ENCODE measurements at regions not wholly inside any gene's neighbourhood (a gene's known extent, or its start where the extent isn't known, plus 50 kb on each side); places are given as distances from the start of the nearest gene placed in this dataset.
"Not testable (repeated sequence)": the region's sequence is repeated elsewhere in the genome, so short reads cannot be mapped to it uniquely, and the experiment has no call there.

GRCh38 chr2:224173210-224173609, 134.1 kb upstream of the SERPINE2 start:
- no peak for DNase-seq

- no peak for DNase-seq
Measured at GRCh38 chr2:224171226-224171625, 132.1 kb upstream of the SERPINE2 start.

GRCh38 chr2:224169847-224170246, 130.8 kb upstream of the SERPINE2 start:
- no peak for DNase-seq

GRCh38 chr2:224167781-224168180, 128.7 kb upstream of the SERPINE2 start:
- not testable (repeated sequence) for DNase-seq

- no peak for DNase-seq
Measured at GRCh38 chr2:224166654-224167053, 127.6 kb upstream of the SERPINE2 start.

- no peak for DNase-seq
Measured at GRCh38 chr2:224165901-224166319, 126.8 kb upstream of the SERPINE2 start.

- no peak for DNase-seq
Measured at GRCh38 chr2:224163566-224164307, 124.7 kb upstream of the SERPINE2 start.

- DNase-seq, result no peak
Measured at GRCh38 chr2:224162122-224162521, 123.0 kb upstream of the SERPINE2 start.

- DNase-seq, result no peak
Measured at GRCh38 chr2:224161712-224162111, 122.6 kb upstream of the SERPINE2 start.

GRCh38 chr2:224160917-224161316, 121.8 kb upstream of the SERPINE2 start:
- no peak for DNase-seq

GRCh38 chr2:224159345-224159928, 120.4 kb upstream of the SERPINE2 start:
- DNase-seq, result no peak

GRCh38 chr2:224158831-224159230, 119.7 kb upstream of the SERPINE2 start:
- DNase-seq, result no peak

- DNase-seq, result no peak
Measured at GRCh38 chr2:224158061-224158460, 119.0 kb upstream of the SERPINE2 start.

GRCh38 chr2:224157655-224158054, 118.6 kb upstream of the SERPINE2 start:
- no peak for DNase-seq

- no peak for DNase-seq
Measured at GRCh38 chr2:224156436-224156835, 117.3 kb upstream of the SERPINE2 start.

- DNase-seq, result no peak
Measured at GRCh38 chr2:224155896-224156295, 116.8 kb upstream of the SERPINE2 start.

GRCh38 chr2:224155371-224155770, 116.3 kb upstream of the SERPINE2 start:
- DNase-seq, result no peak

- no peak for DNase-seq
Measured at GRCh38 chr2:224151680-224152310, 112.7 kb upstream of the SERPINE2 start.

GRCh38 chr2:224151161-224151560, 112.1 kb upstream of the SERPINE2 start:
- DNase-seq, result no peak

GRCh38 chr2:224148058-224148457, 109.0 kb upstream of the SERPINE2 start:
- DNase-seq, result not testable (repeated sequence)

GRCh38 chr2:224147174-224147573, 108.1 kb upstream of the SERPINE2 start:
- no peak for DNase-seq

GRCh38 chr2:224146356-224147160, 107.5 kb upstream of the SERPINE2 start:
- DNase-seq, result no peak

- DNase-seq, result no peak
Measured at GRCh38 chr2:224145751-224146355, 106.8 kb upstream of the SERPINE2 start.

Measured in AML-193 (cell line).